Stimulated activated CD8-positive, alpha-beta memory T cell treated with anti-CD3 and anti-CD28 coated beads, Interleukin-15, amount 100 ng/mL, for 4 hours (primary cell): ENCODE measurements at regions not wholly inside any gene's neighbourhood (a gene's known extent, or its start where the extent isn't known, plus 50 kb on each side); places are given as distances from the start of the nearest gene placed in this dataset.

Source experiments
- DNase-seq, 2 donors: peaks; one replicate each; pipeline ENCODE4 v3.0.0-alpha.2; 2020; ENCODE audit warnings: low read depth in 2 of 2

GRCh38 chr10:128465697-128466096 lies 339.5 kb upstream of the MKI67 start:
- no peak for DNase-seq

- no peak for DNase-seq
These were observed 340.7 kb upstream of the MKI67 start for GRCh38 chr10:128466831-128467371.

- no peak for DNase-seq
These were observed 342.2 kb upstream of the MKI67 start for GRCh38 chr10:128468462-128468861.

- no peak for DNase-seq
These were observed 343.3 kb upstream of the MKI67 start for GRCh38 chr10:128469515-128469914.

GRCh38 chr10:128470321-128470965 lies 344.2 kb upstream of the MKI67 start:
- DNase-seq, result no peak

DNA sequence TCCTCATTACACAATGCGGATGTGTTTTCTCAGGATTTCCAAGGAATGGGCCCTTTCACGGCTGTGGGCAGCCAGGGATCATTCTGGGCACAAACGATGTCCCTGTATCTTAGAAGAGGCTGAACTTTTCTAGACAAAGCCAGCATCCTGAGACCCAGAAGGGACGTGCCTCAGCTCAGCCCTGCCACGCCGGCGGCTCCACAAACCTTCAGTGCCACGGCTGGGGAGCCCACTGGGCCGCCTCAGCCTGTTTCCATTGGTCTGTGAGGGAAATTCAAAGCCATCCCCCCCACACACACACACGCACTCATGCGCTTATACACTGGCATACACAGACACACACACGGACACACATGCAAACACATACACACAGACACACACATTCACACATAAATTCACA lies 344.9 kb upstream of the MKI67 start:
- no peak for DNase-seq

GRCh38 chr10:128472196-128472595 lies 346.0 kb upstream of the MKI67 start:
- DNase-seq, result no peak

GRCh38 chr10:128473396-128473795 lies 347.2 kb upstream of the MKI67 start:
- DNase-seq, result no peak

GRCh38 chr10:128473911-128474310 lies 347.7 kb upstream of the MKI67 start:
- DNase-seq, result no peak

DNA sequence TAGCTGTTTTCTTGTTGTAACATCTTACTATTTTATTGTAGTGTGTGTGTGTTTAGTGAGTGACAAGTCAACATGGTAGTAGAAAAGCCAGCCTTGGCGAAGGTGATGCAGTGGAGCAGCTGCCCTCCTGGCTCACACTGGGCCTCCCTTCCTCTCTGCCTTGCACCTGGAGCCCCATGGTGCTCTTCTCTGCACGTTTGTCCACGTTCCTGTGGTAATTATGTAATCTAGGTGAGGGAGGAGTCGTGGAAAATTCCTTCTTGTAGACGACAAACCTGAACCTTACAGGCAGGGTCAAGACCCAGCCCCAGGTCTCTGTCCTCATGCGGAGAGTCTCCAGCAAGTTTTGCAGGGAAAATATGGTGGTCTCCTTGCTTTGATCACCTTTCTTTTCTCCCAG lies 348.3 kb upstream of the MKI67 start:
- no peak for DNase-seq

GRCh38 chr10:128475686-128476367 lies 349.6 kb upstream of the MKI67 start:
- no peak for DNase-seq

DNA sequence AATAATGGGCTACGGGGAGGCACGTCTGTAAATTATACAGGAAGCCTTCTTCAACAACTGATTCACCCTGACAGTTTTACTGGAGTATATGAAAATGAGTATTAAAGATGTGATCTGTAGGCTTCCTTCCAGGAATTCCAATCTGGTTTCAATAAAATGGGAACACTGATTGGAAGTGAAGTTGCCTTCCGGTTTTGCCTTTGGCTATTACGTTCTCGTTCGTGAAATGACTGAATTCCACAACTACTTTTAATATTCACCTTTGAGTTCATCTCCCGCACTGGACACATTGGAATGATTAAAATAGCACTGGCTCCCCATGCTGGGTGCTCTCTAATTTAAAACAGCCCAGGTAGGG lies 350.1 kb upstream of the MKI67 start:
- no peak for DNase-seq

- no peak for DNase-seq
These were observed 350.6 kb upstream of the MKI67 start for GRCh38 chr10:128476845-128477244.

- DNase-seq, result no peak
These were observed 354.4 kb upstream of the MKI67 start for GRCh38 chr10:128480601-128481000.

DNA sequence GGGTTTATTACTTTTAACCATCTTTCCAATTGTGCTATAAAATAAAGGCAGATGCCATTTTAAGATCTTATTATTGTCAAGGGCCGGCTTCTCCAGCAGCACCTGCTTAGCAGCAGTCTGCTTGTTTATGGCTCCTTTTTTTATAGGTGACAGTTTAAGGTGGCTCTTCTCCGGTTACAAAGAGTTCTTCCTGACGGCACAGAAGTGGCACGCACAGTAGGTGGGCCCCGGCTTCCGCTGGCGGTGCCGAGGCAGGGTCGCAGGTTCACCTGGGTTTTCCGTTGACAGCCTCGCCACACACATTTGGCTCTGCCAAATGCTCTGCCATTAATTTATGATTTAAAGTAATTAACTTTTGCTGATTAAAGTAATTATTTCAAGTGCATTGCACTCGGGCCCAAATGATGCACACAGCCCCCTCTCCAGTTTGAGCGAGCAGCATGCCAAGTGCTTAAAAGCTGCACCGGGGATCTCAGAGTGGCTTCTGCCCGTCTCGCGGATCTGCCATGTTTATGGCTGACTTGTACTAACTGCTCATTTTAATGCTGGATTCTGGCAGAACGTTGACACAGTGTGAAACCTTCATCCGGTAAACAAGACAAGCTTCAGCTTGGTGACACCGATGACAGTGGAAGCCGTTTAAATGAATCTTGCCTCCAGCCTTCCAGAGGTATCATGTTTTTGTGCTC lies 355.1 kb upstream of the MKI67 start:
- DNase-seq, result no peak

DNA sequence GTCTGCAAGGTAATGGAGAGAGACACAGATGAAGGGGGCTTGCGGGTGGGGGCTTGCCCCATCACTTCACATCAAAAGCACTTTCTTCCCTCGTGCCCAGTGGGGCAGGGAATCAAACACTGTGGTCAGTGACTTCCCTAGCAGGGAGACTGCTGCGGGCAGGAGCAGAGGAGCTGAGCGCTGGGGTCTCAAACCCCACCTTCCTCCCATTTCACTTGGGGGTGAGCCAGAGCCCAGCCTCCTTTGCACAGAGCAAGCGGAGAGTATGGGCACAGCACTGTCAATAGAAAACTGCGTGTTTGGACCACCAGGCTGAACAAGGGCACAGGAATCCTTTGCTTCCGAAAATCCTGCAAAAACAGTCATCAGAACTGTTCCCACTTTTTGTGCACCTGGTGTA lies 355.8 kb upstream of the MKI67 start:
- no peak for DNase-seq

DNA sequence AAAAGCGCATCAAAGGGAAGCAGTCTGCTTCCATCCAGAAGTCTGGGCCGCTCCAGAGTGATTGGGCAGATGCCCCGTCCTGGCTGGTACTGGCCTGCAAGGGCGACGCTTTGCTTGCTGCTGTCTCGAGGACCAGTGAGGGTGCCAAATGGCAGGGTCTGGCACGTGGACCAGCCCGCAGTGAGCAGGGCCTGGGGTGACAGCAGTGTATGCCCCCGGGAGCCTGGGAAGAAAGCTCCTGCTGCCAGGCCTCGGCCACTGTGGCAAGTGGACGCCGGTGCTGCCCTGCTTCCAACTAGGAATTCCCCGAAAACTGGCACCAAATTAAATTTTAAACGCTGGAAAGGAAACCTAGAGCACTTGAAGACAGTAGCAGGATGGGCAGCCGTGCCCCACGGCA lies 357.0 kb upstream of the MKI67 start:
- DNase-seq, result no peak

GRCh38 chr10:128484041-128484440 lies 357.8 kb upstream of the MKI67 start:
- no peak for DNase-seq

- DNase-seq, result no peak
These were observed 359.5 kb upstream of the MKI67 start for GRCh38 chr10:128485701-128486235.

DNA sequence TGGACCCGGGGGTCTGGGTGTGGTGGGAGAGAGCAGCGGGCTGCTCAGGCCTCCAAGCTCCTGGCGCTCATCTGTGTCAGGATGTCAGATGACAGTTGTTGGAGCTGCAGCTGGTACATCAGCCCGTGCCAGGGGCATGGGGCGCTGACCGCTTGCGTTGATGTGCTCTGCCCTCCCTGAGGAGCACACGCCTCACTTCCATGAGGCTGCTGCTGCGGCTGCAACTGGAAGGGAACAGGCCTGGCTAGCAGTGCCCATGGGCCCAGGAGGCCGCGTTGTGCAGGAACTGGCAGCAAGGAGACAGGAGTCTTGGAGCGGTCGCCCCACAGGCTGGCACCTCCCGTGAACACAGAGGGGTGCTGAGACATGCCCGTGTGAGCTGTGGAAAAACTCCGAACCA lies 361.3 kb upstream of the MKI67 start:
- no peak for DNase-seq

DNA sequence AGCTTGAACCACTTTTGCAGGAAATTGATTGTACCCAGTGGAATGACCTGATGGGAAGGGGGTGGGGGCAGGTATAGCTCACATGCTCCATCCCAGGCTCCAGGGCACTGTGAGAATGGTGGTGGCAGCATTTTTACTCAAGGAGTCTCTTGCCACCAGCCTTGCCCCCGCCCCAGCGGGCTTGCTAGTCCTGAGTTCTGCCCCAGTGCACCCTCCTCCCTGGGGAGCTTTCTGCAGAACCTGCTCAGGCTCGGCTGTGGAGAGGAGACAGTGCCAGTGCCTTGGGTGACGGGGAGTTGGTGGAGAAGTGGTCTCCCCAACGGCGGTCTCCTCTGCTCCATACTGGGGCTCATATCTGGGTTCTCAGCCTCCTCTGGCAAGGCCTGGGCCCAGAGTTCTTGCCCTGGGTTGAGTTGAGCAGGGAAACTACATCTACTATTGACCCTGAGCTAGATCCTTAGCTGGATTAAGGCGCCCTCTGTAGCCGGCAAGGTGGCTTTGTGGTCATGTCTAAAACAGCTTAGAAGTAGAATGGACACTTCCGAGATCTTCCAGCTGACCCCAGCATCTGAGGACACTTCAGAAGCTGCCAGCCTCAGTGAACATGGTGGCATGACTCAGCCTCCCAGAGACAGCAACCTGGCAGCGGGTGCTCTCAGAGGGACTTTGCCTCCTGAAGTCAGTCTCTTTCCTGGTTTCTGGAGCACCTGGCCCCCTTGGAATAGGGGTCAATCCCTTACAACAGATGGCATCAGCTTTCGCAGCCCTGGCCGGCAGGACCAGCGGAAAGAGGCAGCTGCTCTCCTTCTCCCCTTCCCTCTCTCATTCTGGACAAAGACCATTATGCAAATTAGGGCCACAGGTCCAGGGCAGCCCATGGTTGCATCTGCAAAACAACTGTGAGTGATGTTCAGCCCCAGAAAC lies 363.4 kb upstream of the MKI67 start:
- no peak for DNase-seq

DNA sequence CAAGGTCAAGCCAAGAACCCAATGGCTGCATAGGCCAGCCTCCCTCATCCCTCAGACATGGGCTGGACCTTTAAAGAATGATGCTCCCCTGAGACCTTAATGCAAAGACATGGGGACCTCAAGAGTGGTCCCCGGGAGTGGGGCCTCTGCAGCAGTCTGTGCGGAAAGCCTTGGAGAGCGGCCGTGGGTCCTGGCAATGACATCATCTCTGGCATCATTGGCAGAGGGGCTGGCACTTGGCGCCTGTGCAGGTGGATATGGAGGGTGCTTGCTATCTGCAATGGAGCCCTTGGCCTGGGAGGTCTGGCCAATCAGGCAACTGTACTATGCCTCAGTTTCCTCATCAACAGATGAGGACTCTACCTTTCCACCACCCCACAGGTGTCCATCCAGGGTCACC lies 365.5 kb upstream of the MKI67 start:
- no peak for DNase-seq
